Fibroblast of pulmonary artery (primary cell): ENCODE measurements at regions not wholly inside any gene's neighbourhood (a gene's known extent, or its start where the extent isn't known, plus 50 kb on each side); places are given as distances from the start of the nearest gene placed in this dataset.

Experiments
- DNase-seq: peaks from one replicate; pipeline ENCODE4 v3.0.0-alpha.2; 2010; ENCODE audit warnings: low read depth
- H3K4me3 ChIP-seq: replicated peaks from 2 replicates; pipeline ENCODE4 v1.5.1; 2011; ENCODE audit warnings: low read depth, mild to moderate bottlenecking, control low read depth, low read length, moderate library complexity
- TF ChIP-seq, protein P1 (sequence below): IDR thresholded peaks from 2 replicates; pipeline ENCODE4 v1.5.1; 2011; ENCODE audit warnings: mild to moderate bottlenecking, control low read depth, low read length, inconsistent platforms; ENCODE audit errors: missing control alignments

- TF ChIP-seq, protein P1, sequence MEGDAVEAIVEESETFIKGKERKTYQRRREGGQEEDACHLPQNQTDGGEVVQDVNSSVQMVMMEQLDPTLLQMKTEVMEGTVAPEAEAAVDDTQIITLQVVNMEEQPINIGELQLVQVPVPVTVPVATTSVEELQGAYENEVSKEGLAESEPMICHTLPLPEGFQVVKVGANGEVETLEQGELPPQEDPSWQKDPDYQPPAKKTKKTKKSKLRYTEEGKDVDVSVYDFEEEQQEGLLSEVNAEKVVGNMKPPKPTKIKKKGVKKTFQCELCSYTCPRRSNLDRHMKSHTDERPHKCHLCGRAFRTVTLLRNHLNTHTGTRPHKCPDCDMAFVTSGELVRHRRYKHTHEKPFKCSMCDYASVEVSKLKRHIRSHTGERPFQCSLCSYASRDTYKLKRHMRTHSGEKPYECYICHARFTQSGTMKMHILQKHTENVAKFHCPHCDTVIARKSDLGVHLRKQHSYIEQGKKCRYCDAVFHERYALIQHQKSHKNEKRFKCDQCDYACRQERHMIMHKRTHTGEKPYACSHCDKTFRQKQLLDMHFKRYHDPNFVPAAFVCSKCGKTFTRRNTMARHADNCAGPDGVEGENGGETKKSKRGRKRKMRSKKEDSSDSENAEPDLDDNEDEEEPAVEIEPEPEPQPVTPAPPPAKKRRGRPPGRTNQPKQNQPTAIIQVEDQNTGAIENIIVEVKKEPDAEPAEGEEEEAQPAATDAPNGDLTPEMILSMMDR = no peak
- no peak overlapping the region for H3K4me3 ChIP-seq
- no peak for DNase-seq
These were observed 405.9 kb downstream of the SHISA9 start for GRCh38 chr16:13307255-13307654.

- no peak overlapping the region for H3K4me3 ChIP-seq
- DNase-seq = no peak
- TF ChIP-seq, protein P1 = no peak
These were observed 406.5 kb downstream of the SHISA9 start for GRCh38 chr16:13307851-13308250.

DNA sequence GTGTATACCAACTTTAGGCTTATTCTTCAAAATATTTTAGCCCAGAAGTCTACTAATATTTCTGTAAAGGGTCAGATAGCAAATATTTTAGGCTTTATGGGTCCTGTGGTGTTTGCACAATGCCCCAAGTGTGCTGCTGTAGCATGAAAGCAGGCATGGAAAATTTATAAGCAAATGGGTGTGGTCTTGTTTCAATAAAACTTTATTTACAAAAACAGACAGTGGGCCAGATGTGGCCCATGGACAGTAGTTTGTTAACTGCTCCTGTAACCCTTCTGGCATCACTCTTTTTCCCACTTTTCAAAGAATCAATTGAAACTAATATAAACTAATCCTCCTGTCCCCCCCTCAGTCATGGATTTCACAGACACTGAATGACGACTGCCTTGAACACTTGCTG, 410.7 kb downstream of the SHISA9 start:
- H3K4me3 ChIP-seq = no peak overlapping the region
- no peak for DNase-seq
- TF ChIP-seq, protein P1 = no peak

- no peak for DNase-seq
- TF ChIP-seq, protein P1 = no peak
- H3K4me3 ChIP-seq = no peak overlapping the region
These were observed 412.0 kb downstream of the SHISA9 start for GRCh38 chr16:13313351-13313750.

GRCh38 chr16:13314633-13315032, 413.2 kb downstream of the SHISA9 start:
- TF ChIP-seq, protein P1 = no peak
- DNase-seq = no peak
- no peak overlapping the region for H3K4me3 ChIP-seq

- DNase-seq = no peak
- TF ChIP-seq, protein P1 = no peak
- no peak overlapping the region for H3K4me3 ChIP-seq
These were observed 414.4 kb downstream of the SHISA9 start for GRCh38 chr16:13315642-13316427.

DNA sequence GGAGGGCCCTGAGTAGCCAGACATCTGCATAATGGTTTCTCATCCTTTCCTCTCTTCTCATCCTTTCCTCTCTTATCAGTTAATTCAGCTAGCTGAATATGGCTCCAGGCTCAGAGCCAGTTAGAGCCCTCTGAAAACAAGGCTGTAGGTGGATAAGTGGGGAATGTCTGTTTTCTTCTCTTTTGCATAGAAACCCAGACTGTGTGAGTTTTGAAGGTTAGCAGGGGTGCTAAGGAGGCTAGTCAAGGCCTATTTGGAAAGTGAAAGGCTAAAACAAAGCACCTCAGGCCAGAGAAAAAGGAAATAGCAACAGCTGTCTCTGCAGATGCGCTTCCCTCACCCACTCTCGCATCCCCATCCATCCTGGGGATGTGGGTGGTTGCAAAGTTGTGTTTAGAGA, 420.9 kb downstream of the SHISA9 start:
- no peak overlapping the region for H3K4me3 ChIP-seq
- TF ChIP-seq, protein P1 = no peak
- no peak for DNase-seq
